ENCODE measurements at regions not wholly inside any gene's neighbourhood (a gene's known extent, or its start where the extent isn't known, plus 50 kb on each side); places are given as distances from the start of the nearest gene placed in this dataset.

- TF ChIP-seq CTCF (IDR thresholded peaks at IDR 0.05; ENCODE audit: low read depth, low read length, poor library complexity, severe bottlenecking), result no peak
- no peak for TF ChIP-seq EZH2phosphoT487 (IDR thresholded peaks at IDR 0.05; ENCODE audit: borderline replicate concordance, low read length)
These were observed 61.9 kb upstream of the IGFBP2 start for GRCh38 chr2:216571178-216571908.
